ENCODE measurements at regions not wholly inside any gene's neighbourhood (a gene's known extent, or its start where the extent isn't known, plus 50 kb on each side); places are given as distances from the start of the nearest gene placed in this dataset.

DNA sequence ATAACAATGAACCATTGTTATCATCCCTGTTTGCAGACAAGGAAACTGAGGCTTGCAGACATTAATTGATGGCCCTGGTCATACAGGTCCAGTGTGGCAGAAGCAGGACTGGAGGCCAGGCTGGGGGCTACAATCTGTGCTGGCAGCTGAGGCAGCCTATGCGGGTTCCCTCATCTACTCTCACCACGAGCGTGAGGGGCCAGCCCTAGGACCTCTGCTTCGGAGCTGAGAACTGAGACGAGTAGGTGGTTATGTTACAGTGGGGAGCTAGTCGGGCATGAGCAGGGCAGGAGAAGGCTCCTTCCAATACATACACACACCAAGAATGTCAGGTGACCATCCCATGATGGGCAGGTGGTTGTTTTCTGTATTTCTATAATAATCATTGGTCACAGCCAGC, 82.2 kb upstream of the ASB18 start:
- TF ChIP-seq, protein P1, sequence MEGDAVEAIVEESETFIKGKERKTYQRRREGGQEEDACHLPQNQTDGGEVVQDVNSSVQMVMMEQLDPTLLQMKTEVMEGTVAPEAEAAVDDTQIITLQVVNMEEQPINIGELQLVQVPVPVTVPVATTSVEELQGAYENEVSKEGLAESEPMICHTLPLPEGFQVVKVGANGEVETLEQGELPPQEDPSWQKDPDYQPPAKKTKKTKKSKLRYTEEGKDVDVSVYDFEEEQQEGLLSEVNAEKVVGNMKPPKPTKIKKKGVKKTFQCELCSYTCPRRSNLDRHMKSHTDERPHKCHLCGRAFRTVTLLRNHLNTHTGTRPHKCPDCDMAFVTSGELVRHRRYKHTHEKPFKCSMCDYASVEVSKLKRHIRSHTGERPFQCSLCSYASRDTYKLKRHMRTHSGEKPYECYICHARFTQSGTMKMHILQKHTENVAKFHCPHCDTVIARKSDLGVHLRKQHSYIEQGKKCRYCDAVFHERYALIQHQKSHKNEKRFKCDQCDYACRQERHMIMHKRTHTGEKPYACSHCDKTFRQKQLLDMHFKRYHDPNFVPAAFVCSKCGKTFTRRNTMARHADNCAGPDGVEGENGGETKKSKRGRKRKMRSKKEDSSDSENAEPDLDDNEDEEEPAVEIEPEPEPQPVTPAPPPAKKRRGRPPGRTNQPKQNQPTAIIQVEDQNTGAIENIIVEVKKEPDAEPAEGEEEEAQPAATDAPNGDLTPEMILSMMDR (IDR thresholded peaks at IDR 0.05), result no peak
- TF ChIP-seq POLR2A (IDR thresholded peaks at IDR 0.05) (no peak), POLR2AphosphoS5 (IDR thresholded peaks at IDR 0.05) (no peak), EP300 (IDR thresholded peaks at IDR 0.05) (no peak)

Data from sigmoid colon (tissue), 4 donors.